ENCODE measurements at regions not wholly inside any gene's neighbourhood (a gene's known extent, or its start where the extent isn't known, plus 50 kb on each side); places are given as distances from the start of the nearest gene placed in this dataset.

GRCh38 chr18:1075322-1075721, 170.7 kb downstream of the ADCYAP1 start:
- TF ChIP-seq CTCF (IDR thresholded peaks at IDR 0.05) (no peak), POLR2AphosphoS5 (IDR thresholded peaks at IDR 0.05) (no peak), POLR2A (IDR thresholded peaks at IDR 0.05) (no peak)

Measured in sigmoid colon (tissue), 4 donors.